AG04450 (cell line): ENCODE measurements at regions not wholly inside any gene's neighbourhood (a gene's known extent, or its start where the extent isn't known, plus 50 kb on each side); places are given as distances from the start of the nearest gene placed in this dataset.

Experiments
- CTCF ChIA-PET: fragments of 300-600, 350-600 bp; formaldehyde crosslinking; extraction: SDS; loops from one replicate; lab custom pipeline; 2022; ENCODE audit warnings: antibody characterized with exemption, inconsistent platforms; lab: Charles Lee
- POLR2A ChIA-PET: fragments of 350-600 bp; formaldehyde crosslinking; extraction: SDS; loops from one replicate; lab custom pipeline; 2021; ENCODE audit warnings: antibody characterized with exemption, inconsistent platforms; lab: Yijun Ruan, JAX
- DNase-seq: peaks from one replicate; pipeline ENCODE4 v3.0.0-alpha.2; 2011; ENCODE audit warnings: low read depth, low spot score
- H3K27ac ChIP-seq: one replicate; pipeline ENCODE4 v1.5.1; 2012; ENCODE audit warnings: low read depth, low read length, control low read depth
- H3K27me3 ChIP-seq: one replicate; pipeline ENCODE4 v1.6.0; 2012; ENCODE audit warnings: low read length; ENCODE audit not compliant: control insufficient read depth, insufficient read depth
- H3K4me3 ChIP-seq: 2 replicates; pipeline ENCODE4 v1.5.1; 2011; ENCODE audit warnings: mild to moderate bottlenecking, low read depth, low read length, control low read depth
- H3K9me3 ChIP-seq: 2 replicates; pipeline ENCODE4 v1.5.1; 2012; ENCODE audit warnings: low read length; ENCODE audit not compliant: control insufficient read depth, insufficient read depth
- CTCF ChIP-seq: IDR thresholded peaks from 2 replicates; pipeline ENCODE4 v1.5.1; 2011; ENCODE audit warnings: low read depth, low read length, control low read depth, inconsistent platforms

- no peaks in the 10 kb centered on the region for H3K27me3 ChIP-seq
- H3K27ac ChIP-seq, result no peak overlapping the region
- no peak for DNase-seq
- H3K4me3 ChIP-seq, result no peak overlapping the region
- ChIA-PET POLR2A (no interaction called here), CTCF (no interaction called here)
- TF ChIP-seq CTCF, result no peak
- peaks cover 69% of the 10 kb centered on the region for H3K9me3 ChIP-seq
Observed at GRCh38 chr1:5526822-5527551, 465.2 kb downstream of the NPHP4 start.

GRCh38 chr1:5526385-5526750 is 465.9 kb downstream of the NPHP4 start:
- no peak overlapping the region for H3K27ac ChIP-seq
- H3K27me3 ChIP-seq, result no peaks in the 10 kb centered on the region
- no peak overlapping the region for H3K4me3 ChIP-seq
- CTCF ChIA-PET, result no interaction called here
- DNase-seq, result no peak
- H3K9me3 ChIP-seq, result peaks cover 66% of the 10 kb centered on the region
- no peak for TF ChIP-seq CTCF
- POLR2A ChIA-PET, result no interaction called here

GRCh38 chr1:5525597-5526384 is 466.4 kb downstream of the NPHP4 start:
- no peak overlapping the region for H3K27ac ChIP-seq
- CTCF ChIA-PET, result no interaction called here
- no peak for DNase-seq
- TF ChIP-seq CTCF, result no peak
- peaks cover 66% of the 10 kb centered on the region for H3K9me3 ChIP-seq
- no peaks in the 10 kb centered on the region for H3K27me3 ChIP-seq
- POLR2A ChIA-PET, result no interaction called here
- H3K4me3 ChIP-seq, result no peak overlapping the region

GRCh38 chr1:5522531-5523145 is 469.6 kb downstream of the NPHP4 start:
- CTCF ChIA-PET, result interaction anchor here (1.2 kb wide), 1 partner anchor 13 kb away, joined by 4 read pairs; no protein-coding TSS in a partner anchor

More at GRCh38 chr1:5522531-5523145, 469.6 kb downstream of the NPHP4 start:
- DNase-seq, result no peak
- peaks cover 48% of the 10 kb centered on the region for H3K9me3 ChIP-seq
- POLR2A ChIA-PET, result no interaction called here
- no peak overlapping the region for H3K27ac ChIP-seq
- TF ChIP-seq CTCF, result no peak
- H3K4me3 ChIP-seq, result no peak overlapping the region
- H3K27me3 ChIP-seq, result no peaks in the 10 kb centered on the region
